ENCODE measurements at regions not wholly inside any gene's neighbourhood (a gene's known extent, or its start where the extent isn't known, plus 50 kb on each side); places are given as distances from the start of the nearest gene placed in this dataset.

DNA sequence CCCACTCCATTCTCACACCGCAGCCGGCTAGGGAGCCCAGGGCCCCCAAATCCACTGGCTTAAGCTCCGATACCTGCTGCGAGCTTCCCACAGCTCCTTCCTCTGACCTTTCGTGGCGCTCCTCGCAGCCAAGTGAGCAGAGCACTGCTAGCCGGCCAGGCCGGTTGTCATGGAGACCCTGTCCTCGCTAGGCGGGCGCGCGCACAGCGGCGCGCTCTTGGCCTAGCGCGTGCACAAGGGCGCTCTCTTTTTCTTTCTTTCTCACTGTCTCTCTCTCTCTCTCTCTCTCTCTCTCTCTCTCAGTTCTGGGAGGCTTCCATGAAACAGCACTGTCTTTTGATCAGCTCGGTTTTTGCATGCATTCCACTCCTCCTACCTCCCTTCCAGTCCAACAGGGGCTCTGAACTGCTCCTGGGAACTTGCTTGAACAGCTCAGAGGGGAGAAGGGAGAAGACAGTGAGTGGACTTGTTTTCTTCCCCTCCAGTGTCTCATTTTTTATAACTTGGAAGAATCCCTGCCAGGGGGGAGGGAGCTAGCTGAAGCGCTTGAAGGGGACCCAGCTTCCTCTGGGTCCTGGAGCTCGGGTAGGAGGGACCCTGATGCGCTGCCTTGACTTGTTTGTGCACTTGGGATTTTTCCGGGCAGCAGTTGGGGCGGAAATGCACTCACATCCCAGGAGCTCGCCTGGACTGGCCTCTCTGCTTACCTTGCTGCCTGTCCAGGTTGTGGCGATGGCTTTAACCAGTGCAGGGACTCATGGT lies 100.3 kb upstream of the AKIP1 start:
- TF ChIP-seq, protein P1, sequence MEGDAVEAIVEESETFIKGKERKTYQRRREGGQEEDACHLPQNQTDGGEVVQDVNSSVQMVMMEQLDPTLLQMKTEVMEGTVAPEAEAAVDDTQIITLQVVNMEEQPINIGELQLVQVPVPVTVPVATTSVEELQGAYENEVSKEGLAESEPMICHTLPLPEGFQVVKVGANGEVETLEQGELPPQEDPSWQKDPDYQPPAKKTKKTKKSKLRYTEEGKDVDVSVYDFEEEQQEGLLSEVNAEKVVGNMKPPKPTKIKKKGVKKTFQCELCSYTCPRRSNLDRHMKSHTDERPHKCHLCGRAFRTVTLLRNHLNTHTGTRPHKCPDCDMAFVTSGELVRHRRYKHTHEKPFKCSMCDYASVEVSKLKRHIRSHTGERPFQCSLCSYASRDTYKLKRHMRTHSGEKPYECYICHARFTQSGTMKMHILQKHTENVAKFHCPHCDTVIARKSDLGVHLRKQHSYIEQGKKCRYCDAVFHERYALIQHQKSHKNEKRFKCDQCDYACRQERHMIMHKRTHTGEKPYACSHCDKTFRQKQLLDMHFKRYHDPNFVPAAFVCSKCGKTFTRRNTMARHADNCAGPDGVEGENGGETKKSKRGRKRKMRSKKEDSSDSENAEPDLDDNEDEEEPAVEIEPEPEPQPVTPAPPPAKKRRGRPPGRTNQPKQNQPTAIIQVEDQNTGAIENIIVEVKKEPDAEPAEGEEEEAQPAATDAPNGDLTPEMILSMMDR (IDR thresholded peaks at IDR 0.05; ENCODE audit: insufficient read depth, low read depth, low read length, missing control alignments), result no peak
- H3K4me3 ChIP-seq (ENCODE audit: low read depth, low read length), result no peak overlapping the region
- peak; percentile 72 for DNase-seq (ENCODE audit: low read depth)

DNA sequence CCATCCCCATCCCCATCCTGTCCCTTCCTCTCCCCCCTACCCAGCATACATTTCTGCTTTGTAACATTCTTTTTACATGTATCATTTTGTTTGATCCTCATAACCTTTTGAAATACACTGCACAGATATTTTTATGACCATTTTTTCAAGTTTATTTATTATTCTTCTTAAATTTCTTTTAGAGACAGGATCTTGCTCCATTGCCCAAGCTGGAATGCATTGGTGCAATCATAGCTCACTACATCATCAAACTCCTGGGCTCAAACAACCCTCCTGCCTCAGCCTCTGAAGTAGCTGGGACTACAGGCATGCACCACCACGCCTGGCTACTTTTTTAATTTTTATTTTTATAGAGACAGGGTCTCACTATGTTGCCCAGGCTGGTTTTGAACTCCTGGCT lies 99.4 kb upstream of the AKIP1 start:
- DNase-seq (ENCODE audit: low read depth), result no peak
- TF ChIP-seq, protein P1 (IDR thresholded peaks at IDR 0.05; ENCODE audit: insufficient read depth, low read depth, low read length, missing control alignments), result no peak

DNA sequence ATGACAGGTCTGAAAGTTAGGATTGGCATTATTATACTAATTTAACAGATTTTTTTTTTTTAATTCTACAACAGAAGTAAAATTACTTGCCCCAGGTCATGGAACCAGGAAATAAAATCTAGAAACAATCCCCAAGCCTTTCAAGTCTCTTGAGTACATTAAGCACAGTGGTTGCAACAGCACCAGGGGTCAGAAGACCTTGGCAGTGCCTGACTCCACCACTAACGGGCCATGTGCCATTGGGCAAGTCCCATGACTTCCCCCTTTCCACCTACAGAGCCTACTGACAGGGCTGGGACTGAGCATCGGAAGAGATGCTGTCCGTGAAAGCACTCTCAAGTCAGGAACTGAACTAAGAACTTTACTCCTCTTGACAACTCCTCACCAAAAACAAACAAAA lies 98.6 kb upstream of the AKIP1 start:
- H3K4me3 ChIP-seq (ENCODE audit: low read depth, low read length), result no peak overlapping the region
- TF ChIP-seq, protein P1 (IDR thresholded peaks at IDR 0.05; ENCODE audit: insufficient read depth, low read depth, low read length, missing control alignments), result no peak
- no peak for DNase-seq (ENCODE audit: low read depth)

More for the DNA sequence above, 99.4 kb upstream of the AKIP1 start:
- no peak overlapping the region for H3K4me3 ChIP-seq (ENCODE audit: low read depth, low read length)

DNA sequence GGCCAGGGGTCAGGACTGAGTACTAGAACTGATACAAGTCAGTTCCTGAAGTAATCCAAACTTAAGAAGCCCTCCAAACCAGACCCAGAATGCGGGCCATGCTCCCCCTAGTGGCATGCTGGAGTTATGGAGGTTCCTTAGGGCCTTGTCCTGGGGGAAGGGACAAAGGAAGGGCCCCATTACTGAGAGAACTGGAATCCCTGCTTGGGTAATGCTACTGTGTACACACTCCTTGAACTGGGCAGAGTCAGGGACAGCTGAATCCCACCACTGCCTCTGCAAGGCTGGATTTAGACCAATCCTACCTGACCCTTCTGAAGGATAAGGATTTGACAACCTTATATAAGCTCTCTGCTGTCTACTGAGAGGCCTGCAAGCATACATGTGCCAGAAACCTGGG lies 97.3 kb upstream of the AKIP1 start:
- DNase-seq (ENCODE audit: low read depth), result peak; percentile 87
- TF ChIP-seq, protein P1 (IDR thresholded peaks at IDR 0.05; ENCODE audit: insufficient read depth, low read depth, low read length, missing control alignments), result peak; percentile 98
- no peak overlapping the region for H3K4me3 ChIP-seq (ENCODE audit: low read depth, low read length)

DNA sequence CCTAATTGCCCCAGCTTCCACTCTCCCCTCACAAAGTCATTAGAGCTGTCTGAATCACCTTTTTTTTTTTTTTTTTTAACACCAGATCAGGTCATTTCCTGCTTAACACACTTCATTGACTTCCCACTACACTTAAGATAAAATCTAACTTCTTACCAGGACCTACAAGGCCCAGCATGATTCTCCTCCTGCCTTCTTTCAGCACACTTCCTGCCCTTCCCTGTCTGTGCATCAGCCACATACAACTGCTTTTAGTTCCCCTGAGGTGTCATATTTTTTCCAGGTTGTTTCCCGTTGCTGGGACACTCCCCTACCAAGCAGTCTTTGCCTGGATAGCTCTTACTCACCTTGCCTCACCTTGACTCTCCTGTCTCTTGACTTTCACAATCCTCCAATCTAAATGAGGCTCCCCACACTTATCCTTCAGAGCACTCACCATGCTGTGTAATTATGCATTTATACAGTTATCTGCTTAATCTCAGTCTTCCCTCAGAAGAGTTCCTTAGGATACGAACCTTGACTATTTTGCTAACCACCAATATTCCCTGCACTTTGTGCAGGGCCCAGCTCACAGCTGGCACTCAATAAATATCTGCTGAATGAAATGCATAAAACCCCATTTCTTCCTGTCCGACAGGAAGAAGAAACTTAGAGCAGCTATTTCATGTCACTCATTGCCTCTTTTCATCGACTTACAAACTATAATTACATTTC lies 96.6 kb upstream of the AKIP1 start:
- TF ChIP-seq, protein P1 (IDR thresholded peaks at IDR 0.05; ENCODE audit: insufficient read depth, low read depth, low read length, missing control alignments), result no peak
- H3K4me3 ChIP-seq (ENCODE audit: low read depth, low read length), result no peak overlapping the region
- no peak for DNase-seq (ENCODE audit: low read depth)

DNA sequence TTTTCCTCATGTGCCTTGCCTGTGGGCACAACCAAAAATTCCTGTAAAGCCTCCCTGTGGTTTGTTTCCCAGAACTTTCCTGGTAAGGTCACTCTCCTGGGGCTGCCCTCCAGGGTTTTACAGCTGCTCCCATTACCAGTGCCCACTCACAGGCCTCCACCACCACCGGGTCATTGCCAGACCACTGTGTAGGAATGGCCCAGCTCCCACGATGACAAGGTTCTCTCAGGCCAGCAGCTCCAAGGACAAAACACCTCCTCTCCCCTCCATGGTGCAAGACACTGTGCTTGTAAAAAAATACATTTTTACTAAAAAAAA lies 96.1 kb upstream of the AKIP1 start:
- DNase-seq (ENCODE audit: low read depth), result no peak
- no peak overlapping the region for H3K4me3 ChIP-seq (ENCODE audit: low read depth, low read length)

More for the DNA sequence above, 96.1 kb upstream of the AKIP1 start:
- TF ChIP-seq, protein P1 (IDR thresholded peaks at IDR 0.05; ENCODE audit: insufficient read depth, low read depth, low read length, missing control alignments), result no peak
